CD4-positive, alpha-beta memory T cell (primary cell): ENCODE measurements at regions not wholly inside any gene's neighbourhood (a gene's known extent, or its start where the extent isn't known, plus 50 kb on each side); places are given as distances from the start of the nearest gene placed in this dataset.
A peak's percentile ranks its signal among the peaks of the same experiment; 100 is the strongest.

Experiments used
- CTCF ChIA-PET: fragments of 350-600 bp; sonication (Branson Sonifier 250); formaldehyde crosslinking; loops from one replicate; lab custom pipeline; 2021; ENCODE audit warnings: inconsistent platforms; ENCODE audit not compliant: partially characterized antibody; lab: Charles Lee
- POLR2A ChIA-PET: fragments of 350-600 bp; sonication (Branson Sonifier 250); formaldehyde crosslinking; loops from one replicate; lab custom pipeline; 2021; ENCODE audit not compliant: partially characterized antibody; lab: Charles Lee
- DNase-seq, 5 donors: peaks; one replicate each; pipeline versions ENCODE4 v3.0.0 to v3.0.0-alpha.2; 2020 to 2022; ENCODE audit warnings: mixed read lengths in 1 of 5
- H3K27ac ChIP-seq: one replicate; pipeline ENCODE4 v1.7.0; 2013; ENCODE audit warnings: low read depth, low read length
- H3K27me3 ChIP-seq: 2 replicates; pipeline ENCODE4 v1.7.0; 2013; ENCODE audit warnings: mild to moderate bottlenecking, low read length, moderate library complexity; ENCODE audit not compliant: insufficient read depth
- H3K36me3 ChIP-seq: 2 replicates; pipeline ENCODE4 v1.7.0; 2013; ENCODE audit warnings: mild to moderate bottlenecking, low read length, moderate library complexity; ENCODE audit not compliant: insufficient read depth
- H3K4me1 ChIP-seq: 2 replicates; pipeline ENCODE4 v1.7.0; 2013; ENCODE audit warnings: mild to moderate bottlenecking, low read length, moderate library complexity; ENCODE audit not compliant: insufficient read depth
- H3K4me3 ChIP-seq, 2 donors: one replicate each; pipeline ENCODE4 v1.7.0; 2013; ENCODE audit warnings: low read length in 2 of 2, mild to moderate bottlenecking in 1 of 2
- H3K9me3 ChIP-seq, 2 donors: one replicate each; pipeline ENCODE4 v1.7.0; 2013; ENCODE audit warnings: low read length in 2 of 2, control low read depth in 1 of 2; ENCODE audit not compliant: control insufficient read depth in 1 of 2
- H3K27ac Mint-ChIP-seq, 7 donors: one replicate each; pipeline ENCODE4 v1.8.0; 2020 to 2021; ENCODE audit warnings: mixed read lengths in 7 of 7, mild to moderate bottlenecking in 6 of 7, inconsistent platforms in 3 of 7, moderate library complexity in 3 of 7
- H3K27me3 Mint-ChIP-seq, 2 donors: one replicate each; pipeline ENCODE4 v1.8.0; 2020 to 2021; ENCODE audit warnings: mixed read lengths in 2 of 2
- H3K36me3 Mint-ChIP-seq, 2 donors: one replicate each; pipeline ENCODE4 v1.8.0; 2020 to 2021; ENCODE audit warnings: mixed read lengths in 2 of 2, inconsistent platforms in 1 of 2, mild to moderate bottlenecking in 1 of 2
- H3K4me1 Mint-ChIP-seq, 4 donors: one replicate each; pipeline ENCODE4 v1.8.0; 2020 to 2021; ENCODE audit warnings: mixed read lengths in 4 of 4, mild to moderate bottlenecking in 1 of 4
- H3K4me3 Mint-ChIP-seq, 8 donors: one replicate each; pipeline ENCODE4 v1.8.0; 2020 to 2021; ENCODE audit warnings: mixed read lengths in 8 of 8, mild to moderate bottlenecking in 7 of 8, moderate library complexity in 6 of 8, inconsistent platforms in 3 of 8
- H3K9me3 Mint-ChIP-seq, 8 donors: one replicate each; pipeline ENCODE4 v1.8.0; 2020 to 2021; ENCODE audit warnings: mixed read lengths in 8 of 8, mild to moderate bottlenecking in 5 of 8, inconsistent platforms in 3 of 8, moderate library complexity in 1 of 8
- intact Hi-C: fragments of 100-400 bp; cut with micrococcal nuclease; formaldehyde crosslinking; loops from one replicate; pipeline ENCODE4 v1.15.1; 2023

GRCh38 chrX:110408949-110409588, 50.4 kb downstream of the RTL9 start:
- ChIA-PET POLR2A (interaction anchor here (0.7 kb wide), 1 partner anchor 249 kb away, joined by 3 read pairs; no protein-coding TSS in a partner anchor), CTCF (interaction anchor here (0.7 to 14.8 kb wide), 16 partner anchors 10 to 1017 kb away, joined by 3 to 434 read pairs (median 6); no protein-coding TSS in a partner anchor)
- Mint-ChIP-seq H3K36me3 (no peaks in the 10 kb centered on the region), H3K4me1 (peaks cover 0 to 4% (median 2%) of the 10 kb centered on the region in 4 donors), H3K9me3 (no peaks in the 10 kb centered on the region), H3K4me3 (no peak overlapping the region), H3K27ac (no peak overlapping the region), H3K27me3 (peaks cover 1 to 3% of the 10 kb centered on the region in 2 donors)
- H3K27ac ChIP-seq: no peak overlapping the region
- H3K4me1 ChIP-seq: no peaks in the 10 kb centered on the region
- no peak overlapping the region for H3K4me3 ChIP-seq
- H3K36me3 ChIP-seq: no peaks in the 10 kb centered on the region
- DNase-seq: no peak
- H3K27me3 ChIP-seq: no peaks in the 10 kb centered on the region
- intact Hi-C loops: loop anchor here (1.0 to 10.0 kb wide), 3 partner anchors 94 to 253 kb away; partner anchors contain the start of gene AMMECR1
- no peaks in the 10 kb centered on the region for H3K9me3 ChIP-seq

- CTCF ChIA-PET: interaction anchor here (0.7 to 14.8 kb wide), 9 partner anchors 9 to 263 kb away, joined by 3 to 434 read pairs (median 6); no protein-coding TSS in a partner anchor
- Mint-ChIP-seq H3K27ac (no peak overlapping the region), H3K4me3 (no peak overlapping the region), H3K4me1 (peaks cover 0 to 4% (median 2%) of the 10 kb centered on the region in 4 donors), H3K27me3 (peaks cover 1 to 3% of the 10 kb centered on the region in 2 donors), H3K9me3 (no peaks in the 10 kb centered on the region), H3K36me3 (no peaks in the 10 kb centered on the region)
- DNase-seq: no peak
- H3K9me3 ChIP-seq: no peaks in the 10 kb centered on the region
- POLR2A ChIA-PET: no interaction called here
- no peak overlapping the region for H3K27ac ChIP-seq
- H3K4me3 ChIP-seq: no peak overlapping the region
- no peaks in the 10 kb centered on the region for H3K36me3 ChIP-seq
- no peaks in the 10 kb centered on the region for H3K27me3 ChIP-seq
- intact Hi-C loops: loop anchor here (10.0 kb wide), 1 partner anchor 95 kb away; the partner anchor contains the start of gene AMMECR1
- no peaks in the 10 kb centered on the region for H3K4me1 ChIP-seq
Measured at GRCh38 chrX:110409925-110410324, 51.3 kb downstream of the RTL9 start.

DNA sequence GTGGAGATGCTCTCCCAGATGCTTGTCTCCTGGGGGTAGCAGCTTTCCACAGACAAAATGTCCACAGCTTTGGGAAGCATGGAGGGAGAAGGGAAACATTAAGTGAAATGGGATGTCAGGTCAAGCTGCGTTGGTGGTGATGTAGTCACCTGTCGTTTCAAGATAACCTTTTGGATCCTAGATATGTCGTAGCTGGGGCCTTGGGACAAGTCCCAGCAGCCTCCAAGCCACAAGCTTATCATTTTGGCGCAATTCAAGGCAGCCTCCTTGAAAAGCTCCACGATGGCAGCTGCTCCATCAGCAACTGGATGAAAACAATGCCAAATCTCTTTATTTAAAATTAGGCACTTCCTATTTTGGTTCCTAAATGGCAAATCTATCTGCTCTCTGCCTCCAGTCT, 52.0 kb downstream of the RTL9 start:
- Histone ChIP-seq H3K27me3 (no peaks in the 10 kb centered on the region), H3K4me1 (no peaks in the 10 kb centered on the region), H3K36me3 (no peaks in the 10 kb centered on the region), H3K9me3 (no peaks in the 10 kb centered on the region), H3K4me3 (no peak overlapping the region), H3K27ac (no peak overlapping the region)
- Mint-ChIP-seq H3K4me1 (peaks cover 0 to 4% (median 2%) of the 10 kb centered on the region in 4 donors), H3K27ac (no peak overlapping the region), H3K4me3 (no peak overlapping the region), H3K9me3 (no peaks in the 10 kb centered on the region), H3K27me3 (peaks cover 1 to 3% of the 10 kb centered on the region in 2 donors), H3K36me3 (no peaks in the 10 kb centered on the region)
- CTCF ChIA-PET: interaction anchor here (0.7 to 14.8 kb wide), 12 partner anchors 9 to 519 kb away, joined by 3 to 434 read pairs (median 4); no protein-coding TSS in a partner anchor
- intact Hi-C loops: no loop called here
- no peak for DNase-seq
- POLR2A ChIA-PET: no interaction called here

DNA sequence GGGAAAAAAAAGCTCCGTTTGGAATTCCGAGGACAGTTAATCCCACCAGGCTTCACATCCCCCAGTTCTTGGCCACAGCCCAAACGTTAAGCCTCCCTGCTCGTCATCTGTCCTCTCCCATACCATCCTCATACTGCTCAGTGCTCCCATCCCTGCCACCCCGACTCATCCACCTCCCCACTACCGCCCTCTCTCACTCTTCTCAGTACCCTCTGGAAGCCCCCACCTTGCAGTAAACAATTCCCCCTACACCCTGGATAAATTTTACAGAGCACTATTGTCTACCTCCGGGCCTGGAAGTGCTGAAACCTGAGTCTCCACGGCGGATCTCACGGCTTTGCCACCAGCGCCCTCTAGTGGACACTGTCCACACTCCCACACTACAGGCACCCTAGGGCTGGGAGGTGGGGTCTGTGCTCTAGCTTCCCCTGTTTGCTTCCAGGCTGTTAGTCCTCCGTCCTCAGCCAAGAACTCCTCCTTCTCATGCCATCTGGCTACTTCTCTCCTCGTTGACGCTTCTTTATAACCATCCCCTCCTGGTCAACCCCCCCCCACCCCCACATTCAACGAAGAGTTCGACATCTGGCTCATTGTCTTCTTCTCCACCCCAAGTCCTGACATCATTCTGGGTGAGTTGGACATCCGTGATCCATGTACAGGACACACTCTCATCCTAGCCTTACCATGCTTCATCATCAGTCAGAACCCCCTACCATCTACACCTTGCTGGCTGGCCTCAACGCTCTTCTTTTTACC, 54.5 kb downstream of the RTL9 start:
- H3K9me3 ChIP-seq: no peaks in the 10 kb centered on the region
- DNase-seq: peak; percentile 53 to 68 (median 63)
- Mint-ChIP-seq H3K36me3 (no peaks in the 10 kb centered on the region), H3K9me3 (no peaks in the 10 kb centered on the region), H3K4me3 (no peak overlapping the region), H3K27ac (no peak overlapping the region), H3K4me1 (peaks cover 0 to 4% (median 2%) of the 10 kb centered on the region in 4 donors), H3K27me3 (peaks cover 1 to 3% of the 10 kb centered on the region in 2 donors)
- no peak overlapping the region for H3K4me3 ChIP-seq
- H3K27me3 ChIP-seq: no peaks in the 10 kb centered on the region
- H3K36me3 ChIP-seq: no peaks in the 10 kb centered on the region
- H3K27ac ChIP-seq: no peak overlapping the region
- no peaks in the 10 kb centered on the region for H3K4me1 ChIP-seq
- intact Hi-C loops: loop anchor here (1.0 kb wide), 3 partner anchors 253 to 267 kb away; no protein-coding TSS in a partner anchor
- POLR2A ChIA-PET: no interaction called here
- CTCF ChIA-PET: interaction anchor here (0.8 to 14.8 kb wide), 8 partner anchors 10 to 286 kb away, joined by 3 to 434 read pairs (median 7); partner anchors contain the start of gene AMMECR1

- CTCF ChIA-PET: interaction anchor here (1.0 to 14.8 kb wide), 6 partner anchors 11 to 286 kb away, joined by 3 to 434 read pairs (median 22); partner anchors contain the start of gene AMMECR1
- Mint-ChIP-seq H3K4me3 (no peak overlapping the region), H3K27me3 (peaks cover 1 to 3% of the 10 kb centered on the region in 2 donors), H3K4me1 (peaks cover 0 to 4% (median 2%) of the 10 kb centered on the region in 4 donors), H3K9me3 (no peaks in the 10 kb centered on the region), H3K36me3 (no peaks in the 10 kb centered on the region), H3K27ac (no peak overlapping the region)
- no peak overlapping the region for H3K27ac ChIP-seq
- no peaks in the 10 kb centered on the region for H3K9me3 ChIP-seq
- no peak overlapping the region for H3K4me3 ChIP-seq
- no peaks in the 10 kb centered on the region for H3K4me1 ChIP-seq
- intact Hi-C loops: loop anchor here (1.0 kb wide), 3 partner anchors 253 to 267 kb away; no protein-coding TSS in a partner anchor
- POLR2A ChIA-PET: no interaction called here
- no peak for DNase-seq
- no peaks in the 10 kb centered on the region for H3K36me3 ChIP-seq
- no peaks in the 10 kb centered on the region for H3K27me3 ChIP-seq
Measured at GRCh38 chrX:110413727-110414124, 55.1 kb downstream of the RTL9 start.

DNA sequence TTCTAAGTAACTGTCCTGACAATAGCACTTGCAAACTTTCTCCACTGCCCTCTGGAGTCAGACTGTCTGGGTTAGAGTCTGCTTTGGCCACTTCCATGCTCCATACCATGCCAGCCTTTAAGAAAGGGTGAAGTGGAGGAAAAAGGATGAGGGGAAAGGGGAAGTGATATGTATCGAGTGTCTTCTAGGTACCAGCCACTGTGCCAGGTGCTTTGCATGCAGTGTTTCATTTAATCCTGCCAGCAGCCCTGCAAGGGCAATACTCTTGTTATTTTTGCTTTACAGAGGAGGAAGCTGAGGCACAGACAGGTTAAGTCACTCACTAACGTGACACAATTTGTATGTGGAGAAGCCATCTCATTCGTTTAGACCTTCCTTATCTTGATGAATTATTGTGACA, 55.6 kb downstream of the RTL9 start:
- Histone ChIP-seq H3K27me3 (no peaks in the 10 kb centered on the region), H3K9me3 (no peaks in the 10 kb centered on the region), H3K4me1 (no peaks in the 10 kb centered on the region), H3K27ac (no peak overlapping the region), H3K4me3 (no peak overlapping the region), H3K36me3 (no peaks in the 10 kb centered on the region)
- Mint-ChIP-seq H3K4me3 (no peak overlapping the region), H3K9me3 (no peaks in the 10 kb centered on the region), H3K27ac (peak overlapping the region in 1 of 7 donors; percentile 47), H3K4me1 (peaks cover 0 to 4% (median 2%) of the 10 kb centered on the region in 4 donors), H3K27me3 (peaks cover 1 to 3% of the 10 kb centered on the region in 2 donors), H3K36me3 (no peaks in the 10 kb centered on the region)
- ChIA-PET POLR2A (no interaction called here), CTCF (interaction anchor here (1.0 to 14.8 kb wide), 4 partner anchors 9 to 268 kb away, joined by 3 to 434 read pairs (median 18); no protein-coding TSS in a partner anchor)
- DNase-seq: no peak
- intact Hi-C loops: no loop called here
